Fibroblast of lung (primary cell): ENCODE measurements at regions not wholly inside any gene's neighbourhood (a gene's known extent, or its start where the extent isn't known, plus 50 kb on each side); places are given as distances from the start of the nearest gene placed in this dataset.
A peak's percentile ranks its signal among the peaks of the same experiment; 100 is the strongest.

Experiments used
- DNase-seq, 2 donors: peaks; one replicate each; pipeline versions ENCODE4 v3.0.0 to v3.0.0-alpha.2; 2010; ENCODE audit warnings: low read depth in 2 of 2
- H2AFZ ChIP-seq: 2 replicates; pipeline ENCODE4 v1.5.1; 2012; ENCODE audit warnings: low read length, control low read depth, inconsistent platforms
- H3K27ac ChIP-seq: 2 replicates; pipeline ENCODE4 v1.5.1; 2011; ENCODE audit warnings: low read length, control low read depth; ENCODE audit not compliant: insufficient read depth
- H3K27me3 ChIP-seq: 2 replicates; pipeline ENCODE4 v1.5.1; 2011; ENCODE audit warnings: mild to moderate bottlenecking, low read length; ENCODE audit not compliant: control insufficient read depth, insufficient read depth
- H3K36me3 ChIP-seq: 2 replicates; pipeline ENCODE4 v1.5.1; 2011; ENCODE audit warnings: low read length; ENCODE audit not compliant: control insufficient read depth, insufficient read depth
- H3K4me1 ChIP-seq: 2 replicates; pipeline ENCODE4 v1.5.1; 2011; ENCODE audit warnings: low read length; ENCODE audit not compliant: control insufficient read depth, insufficient read depth; ENCODE audit errors: extremely low read depth
- H3K4me2 ChIP-seq: 2 replicates; pipeline ENCODE4 v1.5.1; 2011; ENCODE audit warnings: low read length, control low read depth; ENCODE audit not compliant: insufficient read depth; ENCODE audit errors: extremely low read depth
- H3K4me3 ChIP-seq, 4 experiments: fragments of 200-600 bp in 1 of 4; sonication (generic) in 1 of 4; replicated peaks in 1 of 4; 2 replicates each; pipeline ENCODE4 v1.5.1; 2011 to 2016; ENCODE audit warnings: low read length in 4 of 4, low read depth in 3 of 4, mild to moderate bottlenecking in 3 of 4, control low read depth in 2 of 4, inconsistent platforms in 1 of 4, mixed read lengths in 1 of 4; ENCODE audit not compliant: insufficient read depth in 1 of 4; ENCODE audit errors: control extremely low read depth in 1 of 4
- H3K79me2 ChIP-seq: 2 replicates; pipeline ENCODE4 v1.5.1; 2012; ENCODE audit warnings: mild to moderate bottlenecking, low read length, inconsistent platforms; ENCODE audit not compliant: control insufficient read depth, insufficient read depth
- H3K9ac ChIP-seq: 2 replicates; pipeline ENCODE4 v1.5.1; 2011; ENCODE audit warnings: mild to moderate bottlenecking, low read length, control low read depth; ENCODE audit not compliant: insufficient read depth
- H3K9me3 ChIP-seq: 2 replicates; pipeline ENCODE4 v1.5.1; 2012; ENCODE audit warnings: low read depth, low read length; ENCODE audit not compliant: control insufficient read depth, insufficient read depth
- H4K20me1 ChIP-seq: 2 replicates; pipeline ENCODE4 v1.5.1; 2011; ENCODE audit warnings: low read length; ENCODE audit not compliant: control insufficient read depth, insufficient read depth; ENCODE audit errors: extremely low read depth
- CTCF ChIP-seq, 2 donors: IDR thresholded peaks in 1 of 2; conservative IDR thresholded peaks in 1 of 2; 1 replicate in 1 of 2; 2 replicates in 1 of 2; pipeline ENCODE4 v1.5.1; 2011 to 2012; ENCODE audit warnings: low read length in 2 of 2, control low read depth in 1 of 2, inconsistent platforms in 1 of 2, low read depth in 1 of 2, mild to moderate bottlenecking in 1 of 2
- EZH2 ChIP-seq: IDR thresholded peaks from 2 replicates; pipeline ENCODE4 v1.5.1; 2012; ENCODE audit warnings: low read length, control low read depth, mild to moderate bottlenecking; ENCODE audit errors: missing control alignments

- Histone ChIP-seq H3K4me3 (no peak overlapping the region), H3K27me3 (no peaks in the 10 kb centered on the region), H3K9ac (no peak overlapping the region), H3K9me3 (no peaks in the 10 kb centered on the region), H3K79me2 (no peaks in the 10 kb centered on the region), H4K20me1 (no peaks in the 10 kb centered on the region), H3K27ac (no peak overlapping the region), H3K36me3 (no peaks in the 10 kb centered on the region), H3K4me2 (no peak overlapping the region), H3K4me1 (no peaks in the 10 kb centered on the region), H2AFZ (no peak overlapping the region)
- TF ChIP-seq EZH2 (no peak), CTCF (conservative IDR thresholded peaks at IDR 0.05 in 1 of 2, IDR thresholded peaks at IDR 0.05 in 1 of 2; ENCODE audit: low read depth in 1 of 2, low read length in 2 of 2) (no peak)
- DNase-seq = no peak
Measured at GRCh38 chr7:51446356-51446755, 129.7 kb upstream of the COBL start.

GRCh38 chr7:51444936-51445335, 128.3 kb upstream of the COBL start:
- no peaks in the 10 kb centered on the region for H4K20me1 ChIP-seq
- H3K4me3 ChIP-seq = no peak overlapping the region
- no peaks in the 10 kb centered on the region for H3K79me2 ChIP-seq
- no peak overlapping the region for H2AFZ ChIP-seq
- no peak overlapping the region for H3K27ac ChIP-seq
- no peak for DNase-seq
- no peaks in the 10 kb centered on the region for H3K4me1 ChIP-seq
- no peak overlapping the region for H3K4me2 ChIP-seq
- no peaks in the 10 kb centered on the region for H3K27me3 ChIP-seq
- H3K9me3 ChIP-seq = no peaks in the 10 kb centered on the region
- TF ChIP-seq EZH2 = no peak
- TF ChIP-seq CTCF (conservative IDR thresholded peaks at IDR 0.05 in 1 of 2, IDR thresholded peaks at IDR 0.05 in 1 of 2; ENCODE audit: low read depth in 1 of 2, low read length in 2 of 2) = no peak
- H3K36me3 ChIP-seq = no peaks in the 10 kb centered on the region
- H3K9ac ChIP-seq = no peak overlapping the region

- TF ChIP-seq EZH2 (no peak), CTCF (conservative IDR thresholded peaks at IDR 0.05 in 1 of 2, IDR thresholded peaks at IDR 0.05 in 1 of 2; ENCODE audit: low read depth in 1 of 2, low read length in 2 of 2) (peak; percentile 72 to 77)
- Histone ChIP-seq H3K79me2 (no peaks in the 10 kb centered on the region), H3K9me3 (no peaks in the 10 kb centered on the region), H3K4me2 (no peak overlapping the region), H2AFZ (no peak overlapping the region), H4K20me1 (no peaks in the 10 kb centered on the region), H3K27me3 (no peaks in the 10 kb centered on the region), H3K27ac (no peak overlapping the region), H3K36me3 (no peaks in the 10 kb centered on the region), H3K4me3 (no peak overlapping the region), H3K9ac (no peak overlapping the region), H3K4me1 (no peaks in the 10 kb centered on the region)
- peak; percentile 15 to 37 for DNase-seq
Measured at GRCh38 chr7:51430480-51431086, 114.0 kb upstream of the COBL start.
